Keratinocyte (primary cell): ENCODE measurements at regions not wholly inside any gene's neighbourhood (a gene's known extent, or its start where the extent isn't known, plus 50 kb on each side); places are given as distances from the start of the nearest gene placed in this dataset.

ENCODE experiments used
- DNase-seq: peaks from one replicate; pipeline ENCODE4 v3.0.0-alpha.2; 2011; ENCODE audit warnings: low read depth, missing footprints, low spot score
- FAIRE-seq: peaks from 2 replicates; lab custom pipeline; 2011; peaks lifted over from hg19 to GRCh38; lab: Jason Lieb, UNC
- H2AFZ ChIP-seq: 2 replicates; pipeline ENCODE4 v1.6.0; 2012; ENCODE audit warnings: low read length, control low read depth, inconsistent platforms; ENCODE audit not compliant: control insufficient read depth
- H3K27ac ChIP-seq: 2 replicates; pipeline ENCODE4 v1.5.1; 2011; ENCODE audit warnings: low read length; ENCODE audit not compliant: control insufficient read depth, insufficient read depth
- H3K27me3 ChIP-seq: 3 replicates; pipeline ENCODE4 v1.6.0; 2011; ENCODE audit warnings: low read length; ENCODE audit not compliant: control insufficient read depth, insufficient read depth; ENCODE audit errors: extremely low read depth
- H3K36me3 ChIP-seq, 2 experiments: 2 replicates in 1 of 2; 3 replicates in 1 of 2; pipeline ENCODE4 v1.5.1; 2011; ENCODE audit warnings: low read length in 2 of 2, mild to moderate bottlenecking in 1 of 2; ENCODE audit not compliant: control insufficient read depth in 2 of 2, insufficient read depth in 2 of 2; ENCODE audit errors: extremely low read depth in 1 of 2
- H3K4me1 ChIP-seq: 3 replicates; pipeline ENCODE4 v1.5.1; 2011; ENCODE audit warnings: low read length; ENCODE audit not compliant: control insufficient read depth, insufficient read depth; ENCODE audit errors: extremely low read depth
- H3K4me2 ChIP-seq: 3 replicates; pipeline ENCODE4 v1.6.0; 2011; ENCODE audit warnings: low read depth, low read length; ENCODE audit not compliant: control insufficient read depth, insufficient read depth; ENCODE audit errors: extremely low read depth
- H3K4me3 ChIP-seq, 3 experiments: fragments of 200-600 bp in 1 of 3; sonication (generic) in 1 of 3; 2 replicates in 2 of 3; 3 replicates in 1 of 3; pipeline ENCODE4 v1.5.1; 2011 to 2016; ENCODE audit warnings: low read length in 3 of 3, mild to moderate bottlenecking in 3 of 3, control low read depth in 2 of 3, inconsistent platforms in 1 of 3, low read depth in 1 of 3, mixed read lengths in 1 of 3, mixed run types in 1 of 3, moderate library complexity in 1 of 3; ENCODE audit not compliant: control insufficient read depth in 2 of 3, insufficient read depth in 2 of 3; ENCODE audit errors: extremely low read depth in 1 of 3
- H3K79me2 ChIP-seq: 2 replicates; pipeline ENCODE4 v1.6.0; 2012; ENCODE audit warnings: low read length; ENCODE audit not compliant: control insufficient read depth, insufficient read depth
- H3K9ac ChIP-seq: 3 replicates; pipeline ENCODE4 v1.6.0; 2011; ENCODE audit warnings: low read length; ENCODE audit not compliant: control insufficient read depth, insufficient read depth; ENCODE audit errors: extremely low read depth
- H3K9me1 ChIP-seq: 3 replicates; pipeline ENCODE4 v1.6.0; 2011; ENCODE audit warnings: low read length; ENCODE audit not compliant: control insufficient read depth, insufficient read depth; ENCODE audit errors: extremely low read depth
- H3K9me3 ChIP-seq: 2 replicates; pipeline ENCODE4 v1.5.1; 2012; ENCODE audit warnings: low read depth, low read length; ENCODE audit not compliant: control insufficient read depth
- H4K20me1 ChIP-seq: 3 replicates; pipeline ENCODE4 v1.6.0; 2011; ENCODE audit warnings: low read length; ENCODE audit not compliant: control insufficient read depth, insufficient read depth; ENCODE audit errors: extremely low read depth
- CTCF ChIP-seq, 3 experiments: IDR thresholded peaks in 1 of 3; conservative IDR thresholded peaks in 1 of 3; optimal IDR thresholded peaks in 1 of 3; 2 replicates in 2 of 3; 3 replicates in 1 of 3; pipeline versions ENCODE3 to v1.5.1; 2011; ENCODE audit warnings: low read length in 3 of 3, mild to moderate bottlenecking in 3 of 3, moderate library complexity in 2 of 3, control low read depth in 1 of 3, inconsistent platforms in 1 of 3; ENCODE audit not compliant: insufficient read depth in 2 of 3; ENCODE audit errors: extremely low read depth in 1 of 3
- EZH2 ChIP-seq: IDR thresholded peaks from one replicate; pipeline ENCODE4 v1.6.1; 2012; ENCODE audit warnings: inconsistent platforms, mild to moderate bottlenecking, low read length, moderate library complexity
- dilution Hi-C: fragments of 300-500 bp; cut with MboI; formaldehyde crosslinking; loops from one replicate; pipeline ENCODE4 v1.7.0; 2020; ENCODE audit warnings: low sequenced_read_pairs; ENCODE audit not compliant: extremely low pct_ligation_motif_present

- dilution Hi-C loops: no loop called here
These were observed 57.7 kb downstream of the DNAAF9 start for GRCh38 chr20:3349786-3350185.

GRCh38 chr20:3342766-3343165 lies 64.7 kb downstream of the DNAAF9 start:
- Histone ChIP-seq H3K4me1 (no peaks in the 10 kb centered on the region), H4K20me1 (no peaks in the 10 kb centered on the region), H3K4me2 (no peak overlapping the region), H3K27me3 (no peaks in the 10 kb centered on the region), H3K9ac (no peak overlapping the region), H3K27ac (no peak overlapping the region), H3K36me3 (peaks cover 0 to 15% of the 10 kb centered on the region in 2 experiments), H2AFZ (no peak overlapping the region), H3K4me3 (no peak overlapping the region), H3K79me2 (no peaks in the 10 kb centered on the region), H3K9me3 (no peaks in the 10 kb centered on the region), H3K9me1 (no peaks in the 10 kb centered on the region)
- DNase-seq (no peak), FAIRE-seq (no peak)
- no peak for TF ChIP-seq CTCF (optimal IDR thresholded peaks at IDR 0.05 in 1 of 3, IDR thresholded peaks at IDR 0.05 in 1 of 3, conservative IDR thresholded peaks at IDR 0.05 in 1 of 3; ENCODE audit: extremely low read depth in 1 of 3, insufficient read depth in 2 of 3, low read length in 3 of 3)
- no peak for TF ChIP-seq EZH2
- dilution Hi-C loops: no loop called here

More at GRCh38 chr20:3349786-3350185, 57.7 kb downstream of the DNAAF9 start:
- TF ChIP-seq EZH2 (no peak), CTCF (optimal IDR thresholded peaks at IDR 0.05 in 1 of 3, IDR thresholded peaks at IDR 0.05 in 1 of 3, conservative IDR thresholded peaks at IDR 0.05 in 1 of 3; ENCODE audit: extremely low read depth in 1 of 3, insufficient read depth in 2 of 3, low read length in 3 of 3) (no peak)
- Histone ChIP-seq H4K20me1 (no peaks in the 10 kb centered on the region), H3K27me3 (no peaks in the 10 kb centered on the region), H3K9me1 (no peaks in the 10 kb centered on the region), H3K9ac (no peak overlapping the region), H3K79me2 (no peaks in the 10 kb centered on the region), H2AFZ (no peak overlapping the region), H3K36me3 (peaks cover 3 to 20% of the 10 kb centered on the region in 2 experiments), H3K27ac (no peak overlapping the region), H3K4me2 (no peak overlapping the region), H3K4me1 (no peaks in the 10 kb centered on the region), H3K4me3 (no peak overlapping the region), H3K9me3 (no peaks in the 10 kb centered on the region)
- FAIRE-seq (no peak), DNase-seq (no peak)
